Colonic mucosa (tissue), 4 donors: ENCODE measurements at regions not wholly inside any gene's neighbourhood (a gene's known extent, or its start where the extent isn't known, plus 50 kb on each side); places are given as distances from the start of the nearest gene placed in this dataset.

Experiments
- DNase-seq: peaks from one replicate; pipeline ENCODE4 v3.0.0-alpha.2; 2020
- H3K27ac ChIP-seq: fragments of 200-600 bp; one replicate; pipeline ENCODE4 v1.8.0; 2021
- H3K27me3 ChIP-seq: fragments of 200-600 bp; one replicate; pipeline ENCODE4 v1.8.0; 2021
- H3K36me3 ChIP-seq: fragments of 200-600 bp; one replicate; pipeline ENCODE4 v1.8.0; 2021
- H3K4me1 ChIP-seq: fragments of 200-600 bp; one replicate; pipeline ENCODE4 v1.8.0; 2021; ENCODE audit warnings: mild to moderate bottlenecking
- H3K4me3 ChIP-seq: fragments of 200-600 bp; one replicate; pipeline ENCODE4 v1.8.0; 2021
- H3K9ac ChIP-seq, 2 donors: one replicate each; pipeline ENCODE4 v1.7.0; 2013; ENCODE audit warnings: control low read depth in 2 of 2, low read depth in 2 of 2, low read length in 2 of 2
- H3K9me3 ChIP-seq: fragments of 200-600 bp; one replicate; pipeline ENCODE4 v1.8.0; 2021
- intact Hi-C: fragments of 100-400 bp; cut with DNase I; formaldehyde crosslinking; loops from one replicate; pipeline ENCODE4 v1.14.1; 2022
- TF ChIP-seq, protein P1 (sequence below): fragments of 200-600 bp; IDR thresholded peaks from one replicate; pipeline ENCODE4 v1.8.0; 2022; ENCODE audit warnings: antibody characterized with exemption, mild to moderate bottlenecking
- donor health status: healthy.
- donor health status: DM: no; HTN: no; CAD: no.
- donor health status: DM: no; HTN: no; CAD: no.

- TF ChIP-seq, protein P1, sequence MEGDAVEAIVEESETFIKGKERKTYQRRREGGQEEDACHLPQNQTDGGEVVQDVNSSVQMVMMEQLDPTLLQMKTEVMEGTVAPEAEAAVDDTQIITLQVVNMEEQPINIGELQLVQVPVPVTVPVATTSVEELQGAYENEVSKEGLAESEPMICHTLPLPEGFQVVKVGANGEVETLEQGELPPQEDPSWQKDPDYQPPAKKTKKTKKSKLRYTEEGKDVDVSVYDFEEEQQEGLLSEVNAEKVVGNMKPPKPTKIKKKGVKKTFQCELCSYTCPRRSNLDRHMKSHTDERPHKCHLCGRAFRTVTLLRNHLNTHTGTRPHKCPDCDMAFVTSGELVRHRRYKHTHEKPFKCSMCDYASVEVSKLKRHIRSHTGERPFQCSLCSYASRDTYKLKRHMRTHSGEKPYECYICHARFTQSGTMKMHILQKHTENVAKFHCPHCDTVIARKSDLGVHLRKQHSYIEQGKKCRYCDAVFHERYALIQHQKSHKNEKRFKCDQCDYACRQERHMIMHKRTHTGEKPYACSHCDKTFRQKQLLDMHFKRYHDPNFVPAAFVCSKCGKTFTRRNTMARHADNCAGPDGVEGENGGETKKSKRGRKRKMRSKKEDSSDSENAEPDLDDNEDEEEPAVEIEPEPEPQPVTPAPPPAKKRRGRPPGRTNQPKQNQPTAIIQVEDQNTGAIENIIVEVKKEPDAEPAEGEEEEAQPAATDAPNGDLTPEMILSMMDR: no peak
- Histone ChIP-seq H3K36me3 (no peaks in the 10 kb centered on the region), H3K27ac (no peak overlapping the region), H3K27me3 (no peaks in the 10 kb centered on the region), H3K9me3 (no peaks in the 10 kb centered on the region), H3K9ac (no peak overlapping the region), H3K4me1 (no peaks in the 10 kb centered on the region), H3K4me3 (no peak overlapping the region)
- no peak for DNase-seq
- intact Hi-C loops: no loop called here
Measured at GRCh38 chr2:145339646-145340045, 819.7 kb upstream of the ZEB2 start.

DNA sequence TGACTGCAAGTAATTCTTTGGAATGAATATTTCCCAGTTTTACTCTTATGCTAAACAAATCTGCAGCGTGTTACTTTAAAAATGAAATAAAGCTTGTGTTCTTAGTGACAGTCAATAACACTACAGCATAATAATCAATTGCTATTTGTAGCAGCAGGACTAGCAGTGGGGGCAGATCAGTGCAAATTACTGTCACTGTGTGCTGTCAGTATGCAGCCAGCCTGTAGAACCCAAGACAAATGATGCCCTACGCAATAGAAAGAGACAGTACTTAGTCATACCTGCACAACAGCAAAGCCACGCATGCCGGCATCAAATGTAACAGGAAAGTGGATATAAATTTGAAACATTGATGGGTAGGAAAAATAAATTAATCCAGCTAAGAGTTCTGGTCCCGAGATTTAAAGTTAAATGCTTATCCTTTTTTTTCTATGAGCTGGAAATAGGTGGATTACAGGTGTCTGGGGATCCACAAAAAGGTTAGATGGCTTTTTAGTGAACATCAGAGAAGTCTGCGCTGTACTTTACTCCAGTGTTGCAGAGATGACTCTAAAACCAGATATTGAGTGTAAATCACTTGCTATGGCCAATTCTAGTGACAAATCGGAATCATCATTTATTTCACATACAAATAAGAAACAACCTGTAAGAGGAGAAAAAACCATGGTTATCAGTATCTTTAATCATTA, 812.4 kb upstream of the ZEB2 start:
- Histone ChIP-seq H3K36me3 (no peaks in the 10 kb centered on the region), H3K27me3 (no peaks in the 10 kb centered on the region), H3K9me3 (no peaks in the 10 kb centered on the region), H3K27ac (no peak overlapping the region), H3K4me1 (no peaks in the 10 kb centered on the region), H3K4me3 (no peak overlapping the region), H3K9ac (no peak overlapping the region)
- TF ChIP-seq, protein P1: no peak
- intact Hi-C loops: no loop called here
- DNase-seq: no peak

GRCh38 chr2:145329971-145330370, 810.1 kb upstream of the ZEB2 start:
- no peak for DNase-seq
- Histone ChIP-seq H3K36me3 (no peaks in the 10 kb centered on the region), H3K9me3 (no peaks in the 10 kb centered on the region), H3K27ac (no peak overlapping the region), H3K9ac (no peak overlapping the region), H3K4me3 (no peak overlapping the region), H3K27me3 (no peaks in the 10 kb centered on the region), H3K4me1 (no peaks in the 10 kb centered on the region)
- TF ChIP-seq, protein P1: no peak
- intact Hi-C loops: no loop called here

GRCh38 chr2:145325485-145325884, 805.6 kb upstream of the ZEB2 start:
- H3K36me3 ChIP-seq: no peaks in the 10 kb centered on the region
- no peak overlapping the region for H3K9ac ChIP-seq
- H3K4me1 ChIP-seq: no peaks in the 10 kb centered on the region
- H3K27me3 ChIP-seq: no peaks in the 10 kb centered on the region
- TF ChIP-seq, protein P1: no peak
- no peak overlapping the region for H3K4me3 ChIP-seq
- H3K9me3 ChIP-seq: no peaks in the 10 kb centered on the region
- intact Hi-C loops: no loop called here
- no peak overlapping the region for H3K27ac ChIP-seq
- no peak for DNase-seq

DNA sequence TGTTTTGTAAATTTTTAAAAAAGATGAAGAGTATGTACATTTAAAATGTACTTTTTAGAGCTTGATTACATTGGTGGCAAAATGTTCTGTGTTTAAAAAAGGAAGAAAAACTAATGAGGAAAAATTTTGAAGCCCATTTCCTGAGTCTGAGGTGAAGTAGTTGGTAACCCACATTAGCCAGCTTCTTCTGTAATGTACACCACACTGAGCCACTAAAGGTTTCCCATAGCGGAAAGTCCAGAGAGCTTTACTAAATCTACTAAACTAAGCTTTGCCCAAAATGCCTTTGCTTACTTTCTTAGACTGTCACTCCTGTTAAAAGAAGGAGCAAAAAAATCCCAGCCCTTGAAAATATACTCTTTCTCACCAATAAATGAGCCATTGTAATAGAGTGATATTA, 804.8 kb upstream of the ZEB2 start:
- Histone ChIP-seq H3K9me3 (no peaks in the 10 kb centered on the region), H3K4me1 (no peaks in the 10 kb centered on the region), H3K4me3 (no peak overlapping the region), H3K27me3 (no peaks in the 10 kb centered on the region), H3K9ac (no peak overlapping the region), H3K36me3 (no peaks in the 10 kb centered on the region), H3K27ac (no peak overlapping the region)
- intact Hi-C loops: no loop called here
- no peak for DNase-seq
- TF ChIP-seq, protein P1: no peak
